Hematopoietic multipotent progenitor cell (in vitro differentiated cells): ENCODE measurements at regions not wholly inside any gene's neighbourhood (a gene's known extent, or its start where the extent isn't known, plus 50 kb on each side); places are given as distances from the start of the nearest gene placed in this dataset.
"Not testable (repeated sequence)": the region's sequence is repeated elsewhere in the genome, so short reads cannot be mapped to it uniquely, and the experiment has no call there.

ENCODE experiments used
- DNase-seq, 3 donors: peaks; one replicate each; pipeline ENCODE4 v3.0.0-alpha.2; 2011 to 2015; ENCODE audit warnings: low read depth in 2 of 3, low spot score in 2 of 3

GRCh38 chr10:27391325-27391724 is 112.8 kb upstream of the RAB18 start:
- no peak for DNase-seq

GRCh38 chr10:27390681-27391080 is 113.4 kb upstream of the RAB18 start:
- DNase-seq = no peak

GRCh38 chr10:27388761-27389399 is 115.2 kb upstream of the RAB18 start:
- no peak for DNase-seq

- DNase-seq = no peak
These were observed 120.2 kb upstream of the RAB18 start for GRCh38 chr10:27383595-27384542.

- no peak for DNase-seq
These were observed 121.9 kb upstream of the RAB18 start for GRCh38 chr10:27382176-27382575.

- no peak for DNase-seq
These were observed 123.2 kb upstream of the RAB18 start for GRCh38 chr10:27380929-27381358.

GRCh38 chr10:27379041-27379440 is 125.1 kb upstream of the RAB18 start:
- not testable (repeated sequence) for DNase-seq

- DNase-seq = no peak
These were observed 130.4 kb upstream of the RAB18 start for GRCh38 chr10:27373566-27374160.

GRCh38 chr10:27372095-27372494 is 131.5 kb upstream of the ACBD5 start:
- DNase-seq = no peak

- not testable (repeated sequence) for DNase-seq
These were observed 130.8 kb upstream of the ACBD5 start for GRCh38 chr10:27371375-27371774.

GRCh38 chr10:27369880-27370279 is 129.3 kb upstream of the ACBD5 start:
- DNase-seq = peak in 1 of 3 donors; percentile 33

- DNase-seq = no peak
These were observed 128.1 kb upstream of the ACBD5 start for GRCh38 chr10:27368706-27369105.

GRCh38 chr10:27366769-27367168 is 126.2 kb upstream of the ACBD5 start:
- DNase-seq = no peak

- DNase-seq = no peak
These were observed 123.4 kb upstream of the ACBD5 start for GRCh38 chr10:27364028-27364427.

GRCh38 chr10:27360581-27361172 is 120.1 kb upstream of the ACBD5 start:
- DNase-seq = peak; percentile 65 to 93 (median 81)

GRCh38 chr10:27359792-27360355 is 119.3 kb upstream of the ACBD5 start:
- no peak for DNase-seq

- no peak for DNase-seq
These were observed 116.1 kb upstream of the ACBD5 start for GRCh38 chr10:27356738-27357137.

GRCh38 chr10:27355918-27356573 is 115.4 kb upstream of the ACBD5 start:
- DNase-seq = no peak

- peak in 2 of 3 donors; percentile 37 to 67 for DNase-seq
These were observed 114.2 kb upstream of the ACBD5 start for GRCh38 chr10:27354643-27355270.

GRCh38 chr10:27354100-27354499 is 113.5 kb upstream of the ACBD5 start:
- not testable (repeated sequence) for DNase-seq
